Bronchial epithelial cell (primary cell): ENCODE measurements at regions not wholly inside any gene's neighbourhood (a gene's known extent, or its start where the extent isn't known, plus 50 kb on each side); places are given as distances from the start of the nearest gene placed in this dataset.

Experiments used
- DNase-seq: peaks from one replicate; pipeline ENCODE4 v3.0.0-alpha.2; 2010; ENCODE audit warnings: low read depth
- FAIRE-seq: peaks from 2 replicates; lab custom pipeline; 2011; peaks lifted over from hg19 to GRCh38; lab: Jason Lieb, UNC
- H3K27me3 ChIP-seq: 2 replicates; pipeline ENCODE4 v1.5.1; 2011; ENCODE audit warnings: low read length; ENCODE audit not compliant: control insufficient read depth, insufficient read depth
- H3K36me3 ChIP-seq: 2 replicates; pipeline ENCODE4 v1.5.1; 2011; ENCODE audit warnings: low read length; ENCODE audit not compliant: control insufficient read depth, insufficient read depth
- H3K4me3 ChIP-seq: 2 replicates; pipeline ENCODE4 v1.5.1; 2011; ENCODE audit warnings: mild to moderate bottlenecking, low read depth, low read length, control low read depth
- TF ChIP-seq, protein P1 (sequence below): IDR thresholded peaks from 2 replicates; pipeline ENCODE4 v1.5.1; 2011; ENCODE audit warnings: mild to moderate bottlenecking, moderate library complexity, low read length, control low read depth, inconsistent platforms; ENCODE audit not compliant: insufficient read depth, severe bottlenecking

DNA sequence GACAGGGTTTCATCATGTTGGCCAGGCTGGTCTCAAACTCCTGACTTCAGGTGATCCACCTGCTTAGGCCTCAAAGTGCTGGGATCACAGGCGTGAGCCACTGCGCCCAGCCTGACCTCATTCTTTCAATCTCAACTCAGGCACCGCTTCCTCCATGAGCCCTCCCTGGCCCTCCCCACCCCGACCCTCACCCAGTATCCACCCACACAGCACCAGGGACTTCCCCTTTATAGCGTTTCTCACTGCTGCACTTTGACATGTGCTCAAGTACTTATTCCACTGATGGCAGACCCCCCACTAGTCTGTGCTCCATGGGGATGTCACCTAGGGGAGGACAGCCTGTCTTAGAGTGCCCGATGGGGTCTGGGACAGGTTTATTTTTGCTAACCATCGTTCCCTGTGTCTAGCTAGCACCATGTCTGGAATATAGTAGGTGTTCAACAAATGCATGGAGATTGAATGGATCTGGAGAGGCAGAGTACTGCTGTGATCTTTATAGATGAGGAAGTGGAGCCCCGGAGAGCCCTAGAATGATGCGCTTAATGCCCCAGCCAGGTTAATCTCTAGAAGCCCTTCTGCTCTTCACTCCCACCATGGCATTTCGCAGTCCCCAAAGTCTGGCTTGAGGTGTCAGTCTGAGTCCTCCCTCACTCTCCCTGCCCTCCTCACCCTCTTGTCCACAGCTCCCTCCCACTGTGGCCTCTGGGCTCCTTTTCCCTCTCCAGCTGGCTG is 258.8 kb downstream of the RPS24 start:
- FAIRE-seq = no peak

DNA sequence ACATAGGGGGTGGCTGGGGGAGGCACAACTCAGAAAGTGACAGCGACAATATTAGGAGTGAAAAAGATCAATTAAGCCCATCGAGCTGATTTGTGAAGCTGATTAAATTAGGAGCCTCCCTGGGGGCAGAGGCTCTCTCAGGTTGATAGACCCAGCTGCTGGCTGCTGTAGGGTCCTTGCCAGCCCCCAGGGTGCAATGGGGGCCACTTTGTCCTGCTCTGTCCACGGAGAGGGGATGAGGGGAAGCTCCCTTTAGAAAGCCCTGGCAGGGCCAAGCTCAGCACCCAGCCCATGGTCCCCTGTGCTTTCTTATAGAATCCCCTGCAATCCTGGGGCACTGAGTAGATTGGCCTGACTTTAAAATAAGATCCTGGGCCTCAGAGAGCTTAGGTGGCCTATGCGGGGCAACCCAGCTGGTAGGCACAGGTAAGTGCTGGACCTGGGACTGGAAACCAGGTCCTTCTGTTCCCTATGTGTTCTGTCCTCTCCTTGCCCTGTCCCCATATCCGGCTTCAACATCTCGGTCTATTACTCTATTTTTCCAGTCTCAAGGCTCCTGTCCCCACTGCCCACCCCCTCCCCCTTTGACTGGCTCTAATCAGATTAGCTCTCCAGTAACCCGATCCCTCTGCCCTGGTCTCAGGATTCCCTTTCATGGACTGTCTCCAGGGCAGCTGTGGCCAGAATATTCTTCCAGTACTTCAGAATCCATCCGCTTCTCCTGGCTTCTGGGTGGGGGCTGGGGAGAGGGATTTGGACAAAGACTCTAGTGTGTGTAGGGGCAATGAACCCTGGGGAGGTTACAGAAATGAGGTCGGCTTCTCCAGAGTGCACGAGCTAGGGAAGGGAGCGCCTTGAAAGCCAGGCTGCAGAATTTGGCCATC is 259.6 kb downstream of the RPS24 start:
- peaks cover 4% of the 10 kb centered on the region for H3K27me3 ChIP-seq
- H3K4me3 ChIP-seq = no peak overlapping the region
- no peak for DNase-seq
- no peak for FAIRE-seq
- H3K36me3 ChIP-seq = no peaks in the 10 kb centered on the region
- TF ChIP-seq, protein P1, sequence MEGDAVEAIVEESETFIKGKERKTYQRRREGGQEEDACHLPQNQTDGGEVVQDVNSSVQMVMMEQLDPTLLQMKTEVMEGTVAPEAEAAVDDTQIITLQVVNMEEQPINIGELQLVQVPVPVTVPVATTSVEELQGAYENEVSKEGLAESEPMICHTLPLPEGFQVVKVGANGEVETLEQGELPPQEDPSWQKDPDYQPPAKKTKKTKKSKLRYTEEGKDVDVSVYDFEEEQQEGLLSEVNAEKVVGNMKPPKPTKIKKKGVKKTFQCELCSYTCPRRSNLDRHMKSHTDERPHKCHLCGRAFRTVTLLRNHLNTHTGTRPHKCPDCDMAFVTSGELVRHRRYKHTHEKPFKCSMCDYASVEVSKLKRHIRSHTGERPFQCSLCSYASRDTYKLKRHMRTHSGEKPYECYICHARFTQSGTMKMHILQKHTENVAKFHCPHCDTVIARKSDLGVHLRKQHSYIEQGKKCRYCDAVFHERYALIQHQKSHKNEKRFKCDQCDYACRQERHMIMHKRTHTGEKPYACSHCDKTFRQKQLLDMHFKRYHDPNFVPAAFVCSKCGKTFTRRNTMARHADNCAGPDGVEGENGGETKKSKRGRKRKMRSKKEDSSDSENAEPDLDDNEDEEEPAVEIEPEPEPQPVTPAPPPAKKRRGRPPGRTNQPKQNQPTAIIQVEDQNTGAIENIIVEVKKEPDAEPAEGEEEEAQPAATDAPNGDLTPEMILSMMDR = no peak

More for the DNA sequence above, 258.8 kb downstream of the RPS24 start:
- H3K36me3 ChIP-seq = no peaks in the 10 kb centered on the region
- H3K27me3 ChIP-seq = peaks cover 4% of the 10 kb centered on the region
- DNase-seq = no peak
- TF ChIP-seq, protein P1 = no peak
- no peak overlapping the region for H3K4me3 ChIP-seq

DNA sequence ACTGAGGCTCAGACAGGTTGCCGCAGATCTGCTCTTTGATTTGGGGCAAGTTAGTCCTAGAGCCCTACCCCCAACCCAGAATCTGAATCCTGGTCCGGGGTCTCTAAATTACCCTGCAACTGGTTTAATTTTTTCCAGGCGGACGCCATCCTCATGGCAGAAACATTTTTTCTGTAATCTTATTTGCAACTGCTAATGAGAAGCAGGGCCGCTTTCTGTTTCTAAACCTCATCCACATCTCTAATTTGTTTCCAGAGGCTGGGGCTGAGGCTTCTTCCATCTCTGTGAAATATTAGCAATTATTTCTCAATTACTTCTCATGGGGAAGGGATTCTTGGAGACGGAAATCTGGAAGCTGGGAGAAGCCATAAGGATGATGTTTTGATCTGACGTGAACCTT is 261.6 kb downstream of the RPS24 start:
- TF ChIP-seq, protein P1 = no peak
- no peak overlapping the region for H3K4me3 ChIP-seq
- FAIRE-seq (no peak), DNase-seq (no peak)
- peaks cover 4% of the 10 kb centered on the region for H3K27me3 ChIP-seq
- no peaks in the 10 kb centered on the region for H3K36me3 ChIP-seq

DNA sequence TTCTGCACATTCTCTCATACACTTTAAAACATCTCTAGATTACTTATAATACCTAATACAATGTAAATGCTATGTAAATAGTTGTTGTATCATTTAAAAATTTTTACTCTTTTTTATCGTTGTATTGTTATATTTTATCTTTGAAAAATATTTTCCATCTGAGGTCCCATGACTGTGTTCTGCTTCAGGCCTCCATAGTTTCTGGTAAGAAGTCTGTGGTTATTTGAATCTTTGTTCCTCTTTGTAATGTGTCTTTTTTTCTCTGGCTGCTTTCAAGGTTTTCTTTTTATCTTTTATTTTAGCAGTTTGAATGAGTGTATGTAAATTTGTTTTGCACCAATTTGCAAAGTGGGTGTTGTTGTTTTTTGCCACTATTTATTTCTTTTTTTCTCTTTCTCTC is 263.1 kb downstream of the RPS24 start:
- H3K27me3 ChIP-seq = peaks cover 4% of the 10 kb centered on the region
- H3K36me3 ChIP-seq = no peaks in the 10 kb centered on the region
- TF ChIP-seq, protein P1 = no peak
- DNase-seq = no peak
- no peak overlapping the region for H3K4me3 ChIP-seq
- FAIRE-seq = no peak

DNA sequence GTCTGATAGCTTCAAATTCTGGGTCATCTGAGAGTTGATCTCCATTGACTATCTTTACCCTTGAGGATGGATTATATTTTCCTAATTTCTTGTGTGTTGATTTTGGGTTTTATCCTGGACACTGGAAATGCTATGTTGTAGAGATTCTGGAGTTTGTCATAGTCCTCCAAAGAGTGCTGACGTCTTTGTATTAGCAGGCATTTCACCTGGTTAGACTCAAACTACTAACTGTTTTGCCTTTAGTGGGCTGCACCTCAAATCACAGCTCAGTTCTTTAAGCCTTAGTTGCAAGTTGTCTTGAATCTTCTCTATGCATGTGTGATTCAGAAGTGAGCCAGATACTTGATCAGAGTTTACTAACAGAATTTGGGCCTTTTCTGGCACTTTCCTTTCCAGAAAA is 264.3 kb downstream of the RPS24 start:
- DNase-seq = no peak
- Histone ChIP-seq H3K4me3 (no peak overlapping the region), H3K36me3 (no peaks in the 10 kb centered on the region), H3K27me3 (peaks cover 4% of the 10 kb centered on the region)
- no peak for FAIRE-seq
- TF ChIP-seq, protein P1 = no peak
